ENCODE measurements at regions not wholly inside any gene's neighbourhood (a gene's known extent, or its start where the extent isn't known, plus 50 kb on each side); places are given as distances from the start of the nearest gene placed in this dataset.

DNA sequence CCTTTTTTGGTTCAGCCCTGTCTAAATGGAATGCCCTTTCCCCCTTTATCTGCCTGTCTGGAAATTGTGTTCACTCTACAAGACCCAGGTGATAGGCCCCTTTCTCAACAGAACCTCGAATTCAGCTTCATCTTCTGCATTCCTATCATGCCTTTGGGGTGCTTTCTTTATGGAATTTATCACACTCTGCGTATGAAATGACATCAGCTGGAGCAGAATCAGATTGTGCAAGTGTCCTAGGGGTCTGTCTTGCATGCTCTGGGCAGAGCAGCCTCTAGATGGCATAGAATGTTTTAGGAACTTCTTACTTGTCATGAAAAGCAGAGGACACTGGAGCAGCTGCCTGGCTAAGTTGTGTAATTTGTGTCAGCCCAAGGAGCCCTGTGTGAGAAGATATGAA, 84.9 kb downstream of the ISL1 start:
- TF ChIP-seq, protein P1, sequence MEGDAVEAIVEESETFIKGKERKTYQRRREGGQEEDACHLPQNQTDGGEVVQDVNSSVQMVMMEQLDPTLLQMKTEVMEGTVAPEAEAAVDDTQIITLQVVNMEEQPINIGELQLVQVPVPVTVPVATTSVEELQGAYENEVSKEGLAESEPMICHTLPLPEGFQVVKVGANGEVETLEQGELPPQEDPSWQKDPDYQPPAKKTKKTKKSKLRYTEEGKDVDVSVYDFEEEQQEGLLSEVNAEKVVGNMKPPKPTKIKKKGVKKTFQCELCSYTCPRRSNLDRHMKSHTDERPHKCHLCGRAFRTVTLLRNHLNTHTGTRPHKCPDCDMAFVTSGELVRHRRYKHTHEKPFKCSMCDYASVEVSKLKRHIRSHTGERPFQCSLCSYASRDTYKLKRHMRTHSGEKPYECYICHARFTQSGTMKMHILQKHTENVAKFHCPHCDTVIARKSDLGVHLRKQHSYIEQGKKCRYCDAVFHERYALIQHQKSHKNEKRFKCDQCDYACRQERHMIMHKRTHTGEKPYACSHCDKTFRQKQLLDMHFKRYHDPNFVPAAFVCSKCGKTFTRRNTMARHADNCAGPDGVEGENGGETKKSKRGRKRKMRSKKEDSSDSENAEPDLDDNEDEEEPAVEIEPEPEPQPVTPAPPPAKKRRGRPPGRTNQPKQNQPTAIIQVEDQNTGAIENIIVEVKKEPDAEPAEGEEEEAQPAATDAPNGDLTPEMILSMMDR (IDR thresholded peaks at IDR 0.05), result no peak
- TF ChIP-seq POLR2A (IDR thresholded peaks at IDR 0.05), result no peak

All from prostate gland (tissue), 2 donors.